HepG2 (cell line): ENCODE measurements at regions not wholly inside any gene's neighbourhood (a gene's known extent, or its start where the extent isn't known, plus 50 kb on each side); places are given as distances from the start of the nearest gene placed in this dataset.

ENCODE experiments used
- ATAC-seq: fragments of 200-7000 bp; cut with Tn5 transposase; 3 replicates; pipeline ENCODE4 v1.9.1; 2020; ENCODE audit warnings: mild to moderate bottlenecking, moderate library complexity
- BruUV-seq: library from RNA; stranded (reverse); fragments of 400-500 nt; replicated peaks from 2 replicates; lab custom pipeline; 2021; lab: Mats Ljungman, UMichigan
- CTCF ChIA-PET: fragments of 300-600 bp; formaldehyde crosslinking; extraction: SDS; loops from one replicate; lab custom pipeline; 2021; ENCODE audit warnings: low total read pairs, inconsistent platforms, low intra/inter-chr PET ratio; lab: Yijun Ruan, JAX
- POLR2A ChIA-PET: fragments of 350-600 bp; sonication (Branson Sonifier 250); formaldehyde crosslinking; loops from one replicate; lab custom pipeline; 2020; ENCODE audit warnings: antibody characterized with exemption, inconsistent platforms; lab: Yijun Ruan, JAX
- DNase-seq: peaks from one replicate; pipeline ENCODE4 v3.0.0-alpha.2; 2015; ENCODE audit warnings: low spot score
- FAIRE-seq: peaks from 3 replicates; lab custom pipeline; 2011; peaks lifted over from hg19 to GRCh38; lab: Jason Lieb, UNC
- H2AFZ ChIP-seq: one replicate; pipeline ENCODE4 v1.6.1; 2011; ENCODE audit warnings: low read length, inconsistent platforms
- H3K27ac ChIP-seq: fragments of 300-600 bp; 3 replicates; pipeline ENCODE4 v1.8.0; 2011; ENCODE audit warnings: mixed run types, mild to moderate bottlenecking, mixed read lengths, low read length, inconsistent platforms; ENCODE audit not compliant: insufficient read depth; ENCODE audit errors: extremely low read length
- H3K27me3 ChIP-seq, 2 experiments: fragments of 200-600 bp in 1 of 2; 2 replicates in 1 of 2; 3 replicates in 1 of 2; pipeline versions ENCODE4 v1.6.0 to v1.8.0; 2011; ENCODE audit warnings: low read length in 2 of 2, mild to moderate bottlenecking in 2 of 2, moderate library complexity in 2 of 2, inconsistent platforms in 1 of 2; ENCODE audit not compliant: insufficient read depth in 2 of 2, control insufficient read depth in 1 of 2
- H3K36me3 ChIP-seq, 2 experiments: fragments of 200-600 bp in 1 of 2; replicated peaks in 1 of 2; 2 replicates in 1 of 2; 3 replicates in 1 of 2; pipeline versions ENCODE4 v1.5.1 to v1.8.0; 2011; ENCODE audit warnings: low read length in 2 of 2, inconsistent platforms in 1 of 2; ENCODE audit not compliant: insufficient read depth in 2 of 2, control insufficient read depth in 1 of 2
- H3K4me1 ChIP-seq: 2 replicates; pipeline ENCODE4 v1.5.1; 2012; ENCODE audit warnings: low read length, inconsistent platforms; ENCODE audit not compliant: insufficient read depth
- H3K4me2 ChIP-seq: 2 replicates; pipeline ENCODE4 v1.6.0; 2011; ENCODE audit warnings: low read depth, low read length, inconsistent platforms
- H3K4me3 ChIP-seq, 3 experiments: fragments of 200-600 bp in 1 of 3; sonication (generic), shearing (Covaris generic) in 1 of 3; replicated peaks in 1 of 3; 2 replicates each; pipeline ENCODE4 v1.5.1; 2011 to 2016; ENCODE audit warnings: low read length in 3 of 3, inconsistent platforms in 2 of 3, low read depth in 2 of 3, mild to moderate bottlenecking in 2 of 3, control low read depth in 1 of 3, mixed read lengths in 1 of 3; ENCODE audit not compliant: insufficient read depth in 1 of 3
- H3K79me2 ChIP-seq: one replicate; pipeline ENCODE4 v1.6.1; 2011; ENCODE audit warnings: low read length, inconsistent platforms; ENCODE audit not compliant: insufficient read depth
- H3K9ac ChIP-seq: 2 replicates; pipeline ENCODE4 v1.6.0; 2011; ENCODE audit warnings: mild to moderate bottlenecking, low read depth, low read length, inconsistent platforms; ENCODE audit not compliant: insufficient read depth
- H3K9me3 ChIP-seq: 2 replicates; pipeline ENCODE4 v1.5.1; 2012; ENCODE audit warnings: mild to moderate bottlenecking, low read length
- H4K20me1 ChIP-seq: 2 replicates; pipeline ENCODE4 v1.6.0; 2011; ENCODE audit warnings: inconsistent platforms, mild to moderate bottlenecking, low read length, moderate library complexity; ENCODE audit not compliant: insufficient read depth
- FOSL2 ChIP-seq: sonication (generic); formaldehyde crosslinking; IDR thresholded peaks from 2 replicates; pipeline ENCODE4 v1.4.0; 2020; ENCODE audit warnings: missing genetic modification reagents
- IRF2 ChIP-seq: IDR thresholded peaks from 2 replicates; pipeline ENCODE4 v1.6.1; 2018; ENCODE audit warnings: missing genetic modification reagents, missing compliant biosample characterization
- KDM1A ChIP-seq: IDR thresholded peaks from 2 replicates; pipeline ENCODE4 v1.6.1; 2016; ENCODE audit warnings: missing compliant biosample characterization
- MEIS2 ChIP-seq: sonication (generic); formaldehyde crosslinking; IDR thresholded peaks from 2 replicates; pipeline ENCODE4 v1.9.0; 2021; ENCODE audit warnings: mild to moderate bottlenecking, missing genetic modification reagents
- MXD3 ChIP-seq: IDR thresholded peaks from 2 replicates; pipeline ENCODE4 v1.6.1; 2016; ENCODE audit warnings: mild to moderate bottlenecking, missing biosample characterization, missing genetic modification reagents
- MYC ChIP-seq: sonication (generic); formaldehyde crosslinking; IDR thresholded peaks from 2 replicates; pipeline ENCODE4 v1.9.0; 2021; ENCODE audit warnings: missing genetic modification reagents, borderline replicate concordance
- NCOA1 ChIP-seq: sonication (generic); formaldehyde crosslinking; IDR thresholded peaks from 2 replicates; pipeline ENCODE4 v1.9.0; 2021; ENCODE audit warnings: missing genetic modification reagents
- PPARG ChIP-seq: conservative IDR thresholded peaks from 2 replicates; pipeline ENCODE4 v1.6.1; 2016; ENCODE audit warnings: missing biosample characterization, missing genetic modification reagents
- TBX3 ChIP-seq: fragments of 450-650 bp; IDR thresholded peaks from 2 replicates; pipeline ENCODE4 v1.6.1; 2017; ENCODE audit warnings: antibody characterized with exemption, mild to moderate bottlenecking, inconsistent platforms, borderline replicate concordance
- ZNF296 ChIP-seq: sonication (generic); formaldehyde crosslinking; conservative IDR thresholded peaks from 2 replicates; pipeline ENCODE4 v1.5.0; 2020; ENCODE audit warnings: mild to moderate bottlenecking, missing genetic modification reagents
- ZNF589 ChIP-seq: sonication (generic); formaldehyde crosslinking; conservative IDR thresholded peaks from 2 replicates; pipeline ENCODE4 v1.8.0; 2022; ENCODE audit warnings: mild to moderate bottlenecking, moderate library complexity, missing genetic modification reagents
- ZNF605 ChIP-seq: sonication (generic); formaldehyde crosslinking; IDR thresholded peaks from 2 replicates; pipeline ENCODE4 v1.8.0; 2022; ENCODE audit warnings: mild to moderate bottlenecking, missing genetic modification reagents
- ZSCAN20 ChIP-seq: sonication (generic); formaldehyde crosslinking; IDR thresholded peaks from 2 replicates; pipeline ENCODE4 v1.4.0; 2020; ENCODE audit warnings: missing genetic modification reagents, mild to moderate bottlenecking, borderline replicate concordance
- ZZZ3 ChIP-seq: sonication (generic); formaldehyde crosslinking; IDR thresholded peaks from 2 replicates; pipeline ENCODE4 v1.4.0; 2020; ENCODE audit warnings: missing genetic modification reagents, mild to moderate bottlenecking, borderline replicate concordance
- WGBS: methylation state at CpG from one replicate; pipeline ENCODE4 v1.1.6; 2017; ENCODE audit warnings: low lambda C conversion rate; 5-methylcytosine and 5-hydroxymethylcytosine counted together
- in situ Hi-C: cut with HindIII; loops from 2 replicates; pipeline ENCODE4 v1.10.0; 2017; ENCODE audit warnings: low pct_unique_long_range_greater_than_20kb; ENCODE audit not compliant: extremely low pct_ligation_motif_present
- intact Hi-C: fragments of 100-400 bp; cut with micrococcal nuclease; formaldehyde crosslinking; loops from one replicate; pipeline ENCODE4 v1.10.0; 2022; ENCODE audit not compliant: unreplicated experiment
- TF ChIP-seq, protein P1 (sequence below): IDR thresholded peaks from 2 replicates; pipeline ENCODE4 v1.6.1; 2018; ENCODE audit warnings: missing genetic modification reagents, mild to moderate bottlenecking, missing compliant biosample characterization
- TF ChIP-seq, protein P2 (sequence below): sonication (generic); formaldehyde crosslinking; IDR thresholded peaks from 2 replicates; pipeline ENCODE4 v1.8.0; 2022; ENCODE audit warnings: mild to moderate bottlenecking, missing genetic modification reagents

- Histone ChIP-seq H3K36me3 (no peaks in the 10 kb centered on the region), H3K27me3 (no peaks in the 10 kb centered on the region), H3K4me3 (no peak overlapping the region), H3K79me2 (no peaks in the 10 kb centered on the region), H3K4me1 (no peaks in the 10 kb centered on the region), H4K20me1 (no peaks in the 10 kb centered on the region), H3K4me2 (no peak overlapping the region), H2AFZ (no peak overlapping the region), H3K9me3 (no peaks in the 10 kb centered on the region), H3K9ac (no peak overlapping the region), H3K27ac (no peak overlapping the region)
- POLR2A ChIA-PET, result no interaction called here
- FAIRE-seq (no peak), ATAC-seq (no peak), DNase-seq (no peak)
- CTCF ChIA-PET, result no interaction called here
- TF ChIP-seq, protein P1, sequence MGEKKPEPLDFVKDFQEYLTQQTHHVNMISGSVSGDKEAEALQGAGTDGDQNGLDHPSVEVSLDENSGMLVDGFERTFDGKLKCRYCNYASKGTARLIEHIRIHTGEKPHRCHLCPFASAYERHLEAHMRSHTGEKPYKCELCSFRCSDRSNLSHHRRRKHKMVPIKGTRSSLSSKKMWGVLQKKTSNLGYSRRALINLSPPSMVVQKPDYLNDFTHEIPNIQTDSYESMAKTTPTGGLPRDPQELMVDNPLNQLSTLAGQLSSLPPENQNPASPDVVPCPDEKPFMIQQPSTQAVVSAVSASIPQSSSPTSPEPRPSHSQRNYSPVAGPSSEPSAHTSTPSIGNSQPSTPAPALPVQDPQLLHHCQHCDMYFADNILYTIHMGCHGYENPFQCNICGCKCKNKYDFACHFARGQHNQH (CRISPR knock-in tag), result no peak
- TF ChIP-seq ZNF589 (CRISPR knock-in tag) (no peak), PPARG (CRISPR knock-in tag) (no peak), MYC (CRISPR knock-in tag) (no peak)
- intact Hi-C loops (no loop called here), in situ Hi-C loops (no loop called here)
- 54% methylated on average over 11 of the region's 13 CpGs for WGBS
- BruUV-seq, result no TSS peak
Observed at GRCh38 chr7:69365651-69366192, 232.6 kb upstream of the AUTS2 start.

DNA sequence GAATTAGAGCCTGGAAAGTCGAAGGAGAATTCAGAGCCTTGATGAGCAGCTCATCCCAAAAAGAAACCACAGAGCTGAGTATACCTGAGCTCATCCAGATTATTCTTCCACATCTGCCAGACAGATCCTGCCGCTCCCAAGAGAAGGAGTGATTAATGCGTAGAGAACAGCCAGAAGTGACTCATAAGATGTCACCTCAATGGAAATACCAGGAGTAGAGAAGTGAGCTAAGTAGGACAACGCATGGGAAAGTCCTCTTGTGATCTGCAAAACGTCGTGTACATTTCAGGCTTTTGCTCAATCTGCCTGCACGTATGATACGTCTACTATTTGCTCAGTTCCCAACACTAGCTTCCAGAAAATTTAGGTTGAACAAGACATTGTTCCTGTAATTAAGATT lies 230.5 kb upstream of the AUTS2 start:
- FAIRE-seq (no peak), ATAC-seq (no peak), DNase-seq (no peak)
- H3K9ac ChIP-seq, result no peak overlapping the region
- H3K9me3 ChIP-seq, result no peaks in the 10 kb centered on the region; the same call in 1 of the 2 replicates
- no TSS peak for BruUV-seq
- no peak overlapping the region for H3K4me3 ChIP-seq
- POLR2A ChIA-PET, result no interaction called here
- no peaks in the 10 kb centered on the region for H3K4me1 ChIP-seq
- no peaks in the 10 kb centered on the region for H3K36me3 ChIP-seq
- H3K27me3 ChIP-seq, result no peaks in the 10 kb centered on the region
- no peak overlapping the region for H2AFZ ChIP-seq
- 23% methylated on average over 7 of the region's 8 CpGs for WGBS
- intact Hi-C loops (no loop called here), in situ Hi-C loops (no loop called here)
- no peaks in the 10 kb centered on the region for H4K20me1 ChIP-seq
- no peaks in the 10 kb centered on the region for H3K79me2 ChIP-seq
- H3K4me2 ChIP-seq, result no peak overlapping the region
- CTCF ChIA-PET, result no interaction called here
- no peak overlapping the region for H3K27ac ChIP-seq
- TF ChIP-seq TBX3 (no peak), ZZZ3 (CRISPR knock-in tag) (no peak), MXD3 (CRISPR knock-in tag) (no peak), ZNF605 (CRISPR knock-in tag) (no peak), NCOA1 (CRISPR knock-in tag) (no peak), MEIS2 (CRISPR knock-in tag) (no peak), IRF2 (no peak), ZSCAN20 (CRISPR knock-in tag) (no peak), ZNF589 (CRISPR knock-in tag) (no peak), FOSL2 (no peak), KDM1A (no peak), ZNF296 (CRISPR knock-in tag) (no peak)
- TF ChIP-seq, protein P2, sequence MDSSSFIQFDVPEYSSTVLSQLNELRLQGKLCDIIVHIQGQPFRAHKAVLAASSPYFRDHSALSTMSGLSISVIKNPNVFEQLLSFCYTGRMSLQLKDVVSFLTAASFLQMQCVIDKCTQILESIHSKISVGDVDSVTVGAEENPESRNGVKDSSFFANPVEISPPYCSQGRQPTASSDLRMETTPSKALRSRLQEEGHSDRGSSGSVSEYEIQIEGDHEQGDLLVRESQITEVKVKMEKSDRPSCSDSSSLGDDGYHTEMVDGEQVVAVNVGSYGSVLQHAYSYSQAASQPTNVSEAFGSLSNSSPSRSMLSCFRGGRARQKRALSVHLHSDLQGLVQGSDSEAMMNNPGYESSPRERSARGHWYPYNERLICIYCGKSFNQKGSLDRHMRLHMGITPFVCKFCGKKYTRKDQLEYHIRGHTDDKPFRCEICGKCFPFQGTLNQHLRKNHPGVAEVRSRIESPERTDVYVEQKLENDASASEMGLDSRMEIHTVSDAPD (CRISPR knock-in tag), result no peak
